H1 (cell line): ENCODE measurements at regions not wholly inside any gene's neighbourhood (a gene's known extent, or its start where the extent isn't known, plus 50 kb on each side); places are given as distances from the start of the nearest gene placed in this dataset.

ENCODE experiments used
- BACH1 ChIP-seq: IDR thresholded peaks from 2 replicates; pipeline ENCODE4 v1.6.1; 2012; ENCODE audit warnings: low read length, improper control_type of control experiment
- CTBP2 ChIP-seq: IDR thresholded peaks from 2 replicates; pipeline ENCODE4 v1.7.0; 2011; ENCODE audit warnings: borderline replicate concordance, mild to moderate bottlenecking, moderate library complexity, mixed read lengths, low read length; ENCODE audit not compliant: insufficient read depth, insufficient read length
- CTCF ChIP-seq, 3 experiments: IDR thresholded peaks; 1 replicate in 2 of 3; 2 replicates in 1 of 3; pipeline versions ENCODE4 v1.5.1 to v1.6.1; 2011; ENCODE audit warnings: low read length in 3 of 3, mild to moderate bottlenecking in 3 of 3, inconsistent platforms in 2 of 3, low read depth in 1 of 3, moderate library complexity in 1 of 3; ENCODE audit not compliant: insufficient read depth in 1 of 3; ENCODE audit errors: control extremely low read depth in 1 of 3
- JUN ChIP-seq: IDR thresholded peaks from 2 replicates; pipeline ENCODE4 v1.6.1; 2011; ENCODE audit warnings: low read depth, mild to moderate bottlenecking, improper control_type of control experiment, low read length
- PHF8 ChIP-seq: fragments of 200-600 bp; sonication (generic); conservative IDR thresholded peaks from 2 replicates; pipeline ENCODE4 v1.7.1; 2012; ENCODE audit warnings: low read depth, mild to moderate bottlenecking, inconsistent platforms, low read length, moderate library complexity
- RFX5 ChIP-seq: IDR thresholded peaks from 2 replicates; pipeline ENCODE4 v1.6.1; 2011; ENCODE audit warnings: low read depth, low read length, improper control_type of control experiment, borderline replicate concordance
- SIRT6 ChIP-seq: IDR thresholded peaks from one replicate; pipeline ENCODE4 v1.7.1; 2012; ENCODE audit warnings: low read length, inconsistent platforms
- TAF1 ChIP-seq: IDR thresholded peaks from 2 replicates; pipeline ENCODE4 v1.6.1; 2011; ENCODE audit warnings: mild to moderate bottlenecking, low read depth, low read length
- USF2 ChIP-seq: IDR thresholded peaks from 2 replicates; pipeline ENCODE4 v1.6.1; 2011; ENCODE audit warnings: low read length, improper control_type of control experiment

GRCh38 chr15:62357431-62357830, 192.3 kb upstream of the C2CD4B start (continued):
- TF ChIP-seq TAF1 (no peak), SIRT6 (no peak), PHF8 (no peak), CTBP2 (no peak), BACH1 (no peak), JUN (no peak), USF2 (no peak), CTCF (IDR thresholded peaks at IDR 0.05; ENCODE audit: control extremely low read depth in 1 of 3, insufficient read depth in 1 of 3, low read depth in 1 of 3, low read length in 3 of 3) (no peak), RFX5 (no peak)
